ENCODE measurements at regions not wholly inside any gene's neighbourhood (a gene's known extent, or its start where the extent isn't known, plus 50 kb on each side); places are given as distances from the start of the nearest gene placed in this dataset.

DNA sequence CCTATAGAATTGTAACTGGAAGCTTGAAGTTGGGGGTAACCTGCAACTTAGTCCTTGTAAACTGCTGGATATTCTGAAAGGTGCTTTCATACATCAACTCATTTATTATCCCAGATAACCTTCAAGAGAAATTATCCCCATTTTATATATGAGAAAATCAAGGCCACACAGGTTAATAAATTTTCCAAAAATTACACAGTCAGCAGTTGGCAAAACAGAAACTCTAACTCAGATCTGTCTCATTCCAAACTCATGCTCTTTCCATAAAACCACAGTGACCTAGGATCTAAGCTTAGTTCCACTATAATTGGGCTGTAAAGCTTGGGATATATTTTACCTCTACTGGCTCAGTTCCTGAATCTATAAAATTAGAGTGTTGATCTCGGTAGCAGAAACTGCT is 167.6 kb upstream of the DDX18 start:
- CTCF ChIA-PET (ENCODE audit: unreplicated experiment): no interaction called here
- Histone ChIP-seq H3K9me2 (ENCODE audit: insufficient read depth, low read length) (no peaks in the 10 kb centered on the region), H3K4me2 (ENCODE audit: low read length) (no peak overlapping the region), H3K4me1 (ENCODE audit: insufficient read depth, low read length, poor library complexity, severe bottlenecking) (no peaks in the 10 kb centered on the region), H3K27ac (ENCODE audit: low read depth, low read length, poor library complexity, severe bottlenecking) (no peak overlapping the region), H4K20me1 (ENCODE audit: insufficient read depth, low read length) (no peaks in the 10 kb centered on the region), H3K4me3 (ENCODE audit: low read depth, low read length, poor library complexity, severe bottlenecking) (no peak overlapping the region), H3K79me2 (ENCODE audit: insufficient read depth, low read depth, low read length) (no peaks in the 10 kb centered on the region), H3K9me3 (ENCODE audit: low read length) (no peaks in the 10 kb centered on the region), H3K36me3 (ENCODE audit: insufficient read depth, low read length) (no peaks in the 10 kb centered on the region), H2AFZ (ENCODE audit: low read length) (no peak overlapping the region)
- POLR2A ChIA-PET: no interaction called here
- intact Hi-C loops (cut with micrococcal nuclease; ENCODE audit: unreplicated experiment): no loop called here
- no TSS peak for BruUV-seq (replicated peaks)
- DNase-seq (ENCODE audit: low spot score): no peak
- no peak for TF ChIP-seq EZH2phosphoT487 (IDR thresholded peaks at IDR 0.05; ENCODE audit: borderline replicate concordance, low read depth, low read length)
- TF ChIP-seq, protein P1, sequence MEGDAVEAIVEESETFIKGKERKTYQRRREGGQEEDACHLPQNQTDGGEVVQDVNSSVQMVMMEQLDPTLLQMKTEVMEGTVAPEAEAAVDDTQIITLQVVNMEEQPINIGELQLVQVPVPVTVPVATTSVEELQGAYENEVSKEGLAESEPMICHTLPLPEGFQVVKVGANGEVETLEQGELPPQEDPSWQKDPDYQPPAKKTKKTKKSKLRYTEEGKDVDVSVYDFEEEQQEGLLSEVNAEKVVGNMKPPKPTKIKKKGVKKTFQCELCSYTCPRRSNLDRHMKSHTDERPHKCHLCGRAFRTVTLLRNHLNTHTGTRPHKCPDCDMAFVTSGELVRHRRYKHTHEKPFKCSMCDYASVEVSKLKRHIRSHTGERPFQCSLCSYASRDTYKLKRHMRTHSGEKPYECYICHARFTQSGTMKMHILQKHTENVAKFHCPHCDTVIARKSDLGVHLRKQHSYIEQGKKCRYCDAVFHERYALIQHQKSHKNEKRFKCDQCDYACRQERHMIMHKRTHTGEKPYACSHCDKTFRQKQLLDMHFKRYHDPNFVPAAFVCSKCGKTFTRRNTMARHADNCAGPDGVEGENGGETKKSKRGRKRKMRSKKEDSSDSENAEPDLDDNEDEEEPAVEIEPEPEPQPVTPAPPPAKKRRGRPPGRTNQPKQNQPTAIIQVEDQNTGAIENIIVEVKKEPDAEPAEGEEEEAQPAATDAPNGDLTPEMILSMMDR (conservative IDR thresholded peaks at IDR 0.05; ENCODE audit: low read length): no peak

DNA sequence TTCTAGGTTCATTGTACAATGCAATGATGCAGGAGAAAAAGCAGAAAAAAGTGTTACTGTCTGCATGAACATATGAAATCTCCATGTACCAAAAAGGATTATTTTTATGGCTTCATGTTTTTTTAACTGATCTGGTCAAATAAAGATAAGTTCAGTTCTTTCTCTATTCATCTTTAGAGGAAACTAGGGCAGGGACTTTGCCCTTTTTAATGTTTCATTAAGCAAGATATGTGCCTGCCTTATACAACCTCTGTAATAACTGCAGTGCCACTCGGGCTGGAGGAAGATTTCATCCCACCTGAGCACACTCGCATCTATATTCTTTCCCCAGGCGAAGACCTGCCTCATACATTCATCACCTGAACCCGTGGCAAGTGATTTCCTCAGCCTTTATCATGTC is 157.9 kb upstream of the DDX18 start:
- H3K4me2 ChIP-seq (ENCODE audit: low read length): no peak overlapping the region
- intact Hi-C loops (cut with micrococcal nuclease; ENCODE audit: unreplicated experiment): no loop called here
- BruUV-seq (replicated peaks): no TSS peak
- H3K9me2 ChIP-seq (ENCODE audit: insufficient read depth, low read length): no peaks in the 10 kb centered on the region
- H2AFZ ChIP-seq (ENCODE audit: low read length): no peak overlapping the region
- no peak for DNase-seq (ENCODE audit: low spot score)
- CTCF ChIA-PET (ENCODE audit: unreplicated experiment): no interaction called here
- no peak overlapping the region for H3K4me3 ChIP-seq (ENCODE audit: low read depth, low read length, poor library complexity, severe bottlenecking)
- H4K20me1 ChIP-seq (ENCODE audit: insufficient read depth, low read length): no peaks in the 10 kb centered on the region
- H3K36me3 ChIP-seq (ENCODE audit: insufficient read depth, low read length): no peaks in the 10 kb centered on the region
- no peaks in the 10 kb centered on the region for H3K9me3 ChIP-seq (ENCODE audit: low read length)
- TF ChIP-seq EZH2phosphoT487 (IDR thresholded peaks at IDR 0.05; ENCODE audit: borderline replicate concordance, low read depth, low read length): no peak
- TF ChIP-seq, protein P1 (conservative IDR thresholded peaks at IDR 0.05; ENCODE audit: low read length): no peak
- no peak overlapping the region for H3K27ac ChIP-seq (ENCODE audit: low read depth, low read length, poor library complexity, severe bottlenecking)
- H3K79me2 ChIP-seq (ENCODE audit: insufficient read depth, low read depth, low read length): no peaks in the 10 kb centered on the region
- H3K4me1 ChIP-seq (ENCODE audit: insufficient read depth, low read length, poor library complexity, severe bottlenecking): no peaks in the 10 kb centered on the region
- POLR2A ChIA-PET: interaction anchor here (1.3 kb wide), 1 partner anchor 18 kb away, joined by 3 read pairs; no protein-coding TSS in a partner anchor

DNA sequence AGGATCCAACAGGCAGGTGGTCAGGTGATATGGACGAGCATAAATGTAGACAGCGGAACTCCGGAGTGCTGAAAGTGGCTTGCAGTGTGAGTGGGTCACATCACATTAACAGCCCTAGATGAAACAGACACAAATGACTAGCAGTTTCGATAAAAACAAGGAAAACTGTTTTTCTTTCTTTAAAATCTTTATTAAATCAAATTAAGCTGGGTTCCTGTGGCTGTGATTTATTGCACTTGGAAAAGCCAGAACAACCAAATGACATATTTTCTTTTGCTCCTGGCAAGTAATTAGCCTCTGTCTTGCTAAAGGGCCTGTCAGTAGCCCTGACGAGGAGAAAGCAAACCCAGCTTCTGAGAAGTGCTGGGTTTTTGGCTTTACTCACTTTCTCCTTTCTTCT is 152.9 kb upstream of the DDX18 start:
- no peak for DNase-seq (ENCODE audit: low spot score)
- no peaks in the 10 kb centered on the region for H3K36me3 ChIP-seq (ENCODE audit: insufficient read depth, low read length)
- no peaks in the 10 kb centered on the region for H3K9me3 ChIP-seq (ENCODE audit: low read length)
- H2AFZ ChIP-seq (ENCODE audit: low read length): no peak overlapping the region
- no peaks in the 10 kb centered on the region for H4K20me1 ChIP-seq (ENCODE audit: insufficient read depth, low read length)
- ChIA-PET POLR2A (no interaction called here), CTCF (ENCODE audit: unreplicated experiment) (no interaction called here)
- H3K4me1 ChIP-seq (ENCODE audit: insufficient read depth, low read length, poor library complexity, severe bottlenecking): no peaks in the 10 kb centered on the region
- TF ChIP-seq EZH2phosphoT487 (IDR thresholded peaks at IDR 0.05; ENCODE audit: borderline replicate concordance, low read depth, low read length): no peak
- TF ChIP-seq, protein P1 (conservative IDR thresholded peaks at IDR 0.05; ENCODE audit: low read length): no peak
- H3K79me2 ChIP-seq (ENCODE audit: insufficient read depth, low read depth, low read length): no peaks in the 10 kb centered on the region
- no TSS peak for BruUV-seq (replicated peaks)
- H3K4me2 ChIP-seq (ENCODE audit: low read length): no peak overlapping the region
- no peaks in the 10 kb centered on the region for H3K9me2 ChIP-seq (ENCODE audit: insufficient read depth, low read length)
- no peak overlapping the region for H3K4me3 ChIP-seq (ENCODE audit: low read depth, low read length, poor library complexity, severe bottlenecking)
- intact Hi-C loops (cut with micrococcal nuclease; ENCODE audit: unreplicated experiment): no loop called here
- no peak overlapping the region for H3K27ac ChIP-seq (ENCODE audit: low read depth, low read length, poor library complexity, severe bottlenecking)
